Uterus (tissue), 2 donors: ENCODE measurements at regions not wholly inside any gene's neighbourhood (a gene's known extent, or its start where the extent isn't known, plus 50 kb on each side); places are given as distances from the start of the nearest gene placed in this dataset.

Source experiments
- CTCF ChIP-seq, 4 experiments: fragments of 200-600 bp in 2 of 4; fragments of 450-650 bp in 2 of 4; sonication (generic) in 2 of 4; IDR thresholded peaks; one replicate each; pipeline ENCODE4 v1.5.1; 2016 to 2019; ENCODE audit warnings: antibody characterized with exemption in 4 of 4, mild to moderate bottlenecking in 2 of 4, moderate library complexity in 1 of 4
- POLR2A ChIP-seq, 2 donors: fragments of 450-650 bp; IDR thresholded peaks; one replicate each; pipeline ENCODE4 v1.6.1; 2016; ENCODE audit warnings: antibody characterized with exemption in 2 of 2, mild to moderate bottlenecking in 1 of 2, moderate library complexity in 1 of 2

GRCh38 chr20:40055711-40056110 lies 633.3 kb downstream of the MAFB start:
- TF ChIP-seq POLR2A (IDR thresholded peaks at IDR 0.05): no peak
- no peak for TF ChIP-seq CTCF (IDR thresholded peaks at IDR 0.05)
